ENCODE measurements at regions not wholly inside any gene's neighbourhood (a gene's known extent, or its start where the extent isn't known, plus 50 kb on each side); places are given as distances from the start of the nearest gene placed in this dataset.
A peak's percentile ranks its signal among the peaks of the same experiment; 100 is the strongest.

DNA sequence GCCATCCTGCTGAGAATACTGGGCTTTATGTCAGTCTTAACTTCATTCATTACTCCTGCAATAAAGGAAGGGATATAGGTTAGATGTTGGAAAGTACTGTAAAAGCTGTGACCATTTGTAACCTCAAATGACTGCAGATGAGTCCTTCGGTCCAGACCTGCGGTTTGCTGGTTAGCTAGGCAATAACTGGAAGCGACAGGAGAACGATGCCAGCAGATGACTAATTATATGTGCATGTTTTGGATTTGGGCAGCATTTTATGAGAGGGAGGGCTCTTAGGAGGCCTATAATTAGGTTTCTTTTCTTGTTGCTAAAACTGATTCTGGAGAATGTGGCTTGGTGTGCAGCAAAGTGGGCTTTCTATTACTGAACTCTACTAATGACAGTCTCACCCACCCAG is 205.6 kb downstream of the TMEM182 start:
- peak; percentile 85 for DNase-seq (ENCODE audit: low read depth)

DNA sequence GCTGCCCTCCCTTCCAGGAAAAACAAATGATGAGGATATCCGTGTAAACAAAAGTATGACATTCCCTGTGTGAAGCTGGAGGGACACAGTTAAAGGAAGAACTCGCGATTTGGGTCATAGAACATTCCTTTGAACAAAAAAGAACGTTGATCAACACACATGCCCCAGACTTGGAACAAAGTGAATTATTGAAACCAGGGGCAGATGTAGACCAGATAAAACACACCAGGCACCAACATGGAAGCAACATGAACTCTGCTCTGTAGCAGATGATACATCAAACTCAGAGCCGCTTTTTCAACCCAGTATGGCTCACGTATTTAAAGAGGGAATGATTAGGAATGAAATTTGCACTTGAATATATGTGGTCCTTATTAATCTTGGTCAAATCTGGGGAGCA is 206.5 kb downstream of the TMEM182 start:
- DNase-seq (ENCODE audit: low read depth) = no peak

DNA sequence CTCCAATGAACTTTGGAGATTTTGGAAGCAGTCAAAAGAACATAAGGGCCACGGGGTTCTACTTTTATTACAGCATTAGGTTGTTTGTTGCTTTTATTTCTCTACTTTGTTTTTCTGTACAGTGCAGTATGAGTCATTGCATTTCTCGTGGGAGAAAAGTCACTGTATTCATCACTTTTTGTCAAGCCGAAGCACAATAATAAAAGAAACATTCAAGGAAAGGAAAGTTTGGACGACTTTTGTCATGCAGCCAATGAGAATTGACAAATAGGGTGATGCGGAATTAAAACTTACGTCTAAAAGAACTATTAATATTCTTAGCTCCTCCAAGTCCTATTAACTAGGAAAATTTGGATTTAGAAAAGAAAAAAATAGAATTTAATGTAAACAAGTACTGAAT is 209.9 kb downstream of the TMEM182 start:
- DNase-seq (ENCODE audit: low read depth) = no peak

DNA sequence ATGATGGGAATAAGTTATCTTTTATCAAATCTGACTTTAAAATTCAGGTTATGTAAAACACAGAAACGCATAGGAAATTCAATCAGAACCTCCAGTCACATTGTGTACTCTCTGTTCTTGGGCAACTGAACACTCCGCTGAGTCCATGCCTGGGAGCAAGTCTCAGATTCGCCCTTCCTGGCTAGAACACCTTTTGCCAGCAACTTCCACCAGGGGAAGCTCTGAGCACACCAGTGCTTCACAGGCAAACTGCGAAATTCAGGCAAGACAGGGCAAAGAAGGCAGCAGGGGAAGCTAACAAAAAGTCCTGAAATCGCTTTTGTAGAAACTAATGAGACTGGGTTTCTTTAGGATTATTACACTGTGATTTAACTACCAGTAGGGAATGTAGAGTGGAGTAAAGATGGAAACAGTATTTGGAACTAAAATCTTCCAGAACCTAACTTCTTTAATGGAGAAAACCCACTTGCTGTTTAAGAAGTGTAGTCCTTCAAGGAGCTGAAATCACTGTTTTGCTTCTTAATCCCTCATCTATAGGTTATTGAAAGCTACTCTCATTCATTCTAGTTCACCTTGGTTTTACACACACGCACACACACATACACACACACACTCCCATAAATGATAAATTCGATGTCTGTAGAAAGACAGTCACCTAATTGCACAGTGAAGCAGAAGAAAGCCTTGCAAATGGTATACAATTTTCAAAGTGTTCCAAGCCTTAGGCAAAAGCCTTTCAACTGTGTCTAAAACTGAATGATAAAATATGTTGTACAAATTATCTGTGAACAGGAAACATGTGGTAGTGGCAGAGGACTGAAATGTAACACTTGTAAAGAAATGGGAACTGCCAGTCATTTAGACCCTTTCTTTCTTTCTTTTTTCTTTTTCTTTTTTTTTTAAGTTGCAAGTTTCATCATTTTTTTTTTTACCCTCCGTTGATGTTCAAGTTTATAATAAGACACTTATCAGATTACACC is 214.5 kb downstream of the TMEM182 start:
- DNase-seq (ENCODE audit: low read depth) = peak; percentile 30

DNA sequence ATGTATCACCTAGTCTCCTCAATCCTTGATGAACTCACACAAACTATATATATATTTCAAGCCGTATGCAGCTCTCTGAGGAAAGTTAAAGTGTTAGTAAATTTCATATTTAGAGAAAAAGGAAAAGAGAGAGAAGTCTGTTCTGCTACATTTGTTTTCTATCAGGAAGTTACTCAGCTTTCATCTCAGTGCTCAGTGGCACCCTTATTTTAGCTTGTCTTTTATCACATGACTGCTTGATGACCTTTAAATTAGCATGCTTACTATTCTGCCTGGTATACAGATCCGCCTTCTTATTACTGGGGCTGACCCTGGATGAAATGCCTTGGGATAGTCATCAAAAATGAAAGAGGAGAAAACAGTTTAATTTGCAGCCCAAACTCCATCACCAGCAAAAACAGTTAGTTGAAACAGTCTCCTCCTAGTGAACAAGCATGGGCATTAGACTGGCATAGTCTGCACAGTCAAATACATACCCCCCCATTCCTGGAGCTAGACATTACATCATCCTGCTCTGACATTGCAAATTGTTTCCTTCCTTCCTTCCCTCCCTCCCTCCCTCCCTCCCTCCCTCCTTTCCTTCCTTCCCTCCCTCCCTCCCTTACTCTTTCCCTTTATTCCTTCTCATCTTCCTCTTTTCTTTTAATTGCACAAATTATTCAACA is 215.7 kb downstream of the TMEM182 start:
- no peak for DNase-seq (ENCODE audit: low read depth)

DNA sequence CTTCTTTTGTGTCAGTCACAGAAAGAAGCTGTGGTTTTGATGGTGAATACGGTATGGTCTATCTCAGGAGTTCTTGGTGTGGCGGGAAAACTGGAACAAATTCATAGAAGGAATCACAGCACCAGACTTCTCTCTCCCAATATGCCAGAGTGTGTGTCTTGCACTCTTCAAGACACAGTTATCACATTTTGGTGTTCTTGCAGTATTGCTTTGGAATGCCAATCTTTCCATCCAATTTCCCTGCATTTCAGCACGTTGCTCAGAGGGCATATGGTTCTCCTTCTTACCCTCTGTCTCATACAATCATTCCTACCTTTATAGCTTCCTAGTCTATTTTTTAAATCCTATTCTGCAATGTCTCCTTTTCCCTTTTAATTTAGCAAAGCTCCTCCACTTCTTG is 216.3 kb downstream of the TMEM182 start:
- DNase-seq (ENCODE audit: low read depth) = no peak

DNA sequence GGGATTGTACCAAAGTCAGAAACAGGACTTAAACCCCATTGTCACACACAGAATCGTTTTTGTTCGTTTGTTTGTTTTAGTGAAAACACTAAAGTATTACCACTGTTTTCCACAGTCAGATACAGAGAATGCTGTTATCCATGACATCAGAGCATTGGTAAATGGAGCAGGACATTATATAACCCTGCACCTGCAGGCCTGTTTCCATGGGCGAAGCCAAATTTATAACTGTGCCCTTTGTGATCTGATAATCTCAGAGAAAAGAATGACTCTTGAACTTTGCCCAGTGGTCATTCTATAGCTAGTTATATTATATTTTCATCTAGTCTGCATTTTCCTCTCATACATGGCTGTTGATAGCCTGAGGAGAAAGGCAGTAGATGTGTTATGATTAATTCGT is 217.6 kb downstream of the TMEM182 start:
- no peak for DNase-seq (ENCODE audit: low read depth)

DNA sequence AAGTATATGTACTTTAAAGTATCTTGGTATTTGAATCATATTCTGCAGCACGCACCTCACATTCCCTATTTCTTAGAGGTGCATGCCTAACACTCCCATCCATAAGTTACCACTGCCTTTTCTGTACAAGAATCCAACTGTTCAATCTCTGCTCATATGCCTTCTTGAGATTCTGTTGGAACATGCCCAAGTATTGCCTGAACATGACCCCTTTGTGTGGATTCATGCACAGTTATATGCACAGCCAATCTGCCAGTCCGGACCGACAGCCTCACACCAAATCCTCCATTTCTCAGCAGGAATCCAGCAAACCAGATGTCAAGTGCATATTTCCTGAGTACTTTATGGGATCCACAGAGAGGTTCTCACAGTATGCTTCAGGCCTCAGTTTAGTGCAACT is 222.0 kb downstream of the TMEM182 start:
- no peak for DNase-seq (ENCODE audit: low read depth)

DNA sequence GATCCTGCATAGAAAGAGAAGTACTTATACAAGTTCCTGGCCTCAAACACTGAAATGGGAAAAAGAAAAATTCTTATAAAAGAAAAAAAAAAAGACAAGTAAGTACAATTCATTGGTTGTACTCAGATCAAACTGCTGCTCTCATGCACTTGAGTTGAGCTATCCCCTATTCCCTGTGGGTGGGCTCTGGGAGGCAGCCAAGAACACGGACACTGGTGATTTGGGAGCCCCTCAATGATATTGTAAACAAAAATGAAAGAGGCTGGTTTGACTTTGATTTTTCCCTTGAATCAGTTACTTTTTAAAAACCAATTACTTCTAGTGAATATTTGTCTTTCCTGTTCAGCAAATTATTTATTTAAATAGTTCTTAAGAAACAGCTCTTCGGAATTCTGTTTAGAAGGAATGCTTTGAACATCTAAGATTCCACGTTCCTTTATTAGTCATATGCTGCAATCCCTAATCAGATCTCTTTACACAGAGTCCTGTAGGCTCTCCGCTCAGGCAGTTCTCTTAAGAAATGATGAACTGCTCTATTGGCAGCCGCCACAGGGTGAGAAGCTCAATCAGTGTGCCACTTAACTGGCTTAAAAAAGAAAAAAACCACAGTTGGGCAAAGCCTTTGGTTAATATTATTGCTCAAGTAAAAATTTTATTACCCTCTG is 225.1 kb downstream of the TMEM182 start:
- no peak for DNase-seq (ENCODE audit: low read depth)

DNA sequence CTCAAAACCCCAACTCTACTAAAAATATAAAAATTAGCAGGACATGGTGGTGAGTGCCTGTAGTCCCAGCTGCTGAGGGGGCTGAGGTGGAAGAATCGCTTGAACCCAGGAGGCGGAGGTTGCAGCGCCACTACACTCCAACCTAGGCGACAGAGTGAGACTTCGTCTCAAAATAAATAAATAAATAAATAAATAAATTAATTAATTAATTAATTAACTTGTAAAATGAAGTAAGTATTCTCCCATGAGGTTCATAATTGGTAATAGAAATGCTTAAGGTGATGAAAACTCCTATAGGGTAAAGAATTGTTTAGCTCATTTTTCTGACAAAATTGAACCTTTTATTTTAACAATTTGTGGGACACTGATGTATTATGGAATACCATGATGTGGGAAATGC is 230.8 kb downstream of the TMEM182 start:
- DNase-seq (ENCODE audit: low read depth) = no peak

DNA sequence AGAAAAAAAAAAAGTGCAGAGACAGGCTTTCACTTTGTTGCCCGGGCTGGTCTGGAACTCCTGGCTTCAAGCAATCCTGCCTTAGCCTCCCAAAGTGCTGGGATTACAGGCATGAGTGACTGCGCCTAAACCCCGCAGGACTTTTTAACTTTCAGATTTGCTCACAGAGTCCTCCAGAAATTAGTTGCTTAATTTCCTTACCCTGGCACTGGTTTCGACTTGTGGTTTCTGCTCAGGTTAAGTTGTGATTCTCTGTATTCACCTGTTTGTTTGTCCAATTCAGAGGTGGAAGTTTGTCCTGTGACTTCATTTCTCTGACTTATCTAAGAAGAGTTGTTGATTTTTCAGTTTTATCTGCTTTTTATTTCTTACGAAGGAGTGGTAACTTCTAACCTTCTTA is 238.1 kb downstream of the TMEM182 start:
- DNase-seq (ENCODE audit: low read depth) = no peak

DNA sequence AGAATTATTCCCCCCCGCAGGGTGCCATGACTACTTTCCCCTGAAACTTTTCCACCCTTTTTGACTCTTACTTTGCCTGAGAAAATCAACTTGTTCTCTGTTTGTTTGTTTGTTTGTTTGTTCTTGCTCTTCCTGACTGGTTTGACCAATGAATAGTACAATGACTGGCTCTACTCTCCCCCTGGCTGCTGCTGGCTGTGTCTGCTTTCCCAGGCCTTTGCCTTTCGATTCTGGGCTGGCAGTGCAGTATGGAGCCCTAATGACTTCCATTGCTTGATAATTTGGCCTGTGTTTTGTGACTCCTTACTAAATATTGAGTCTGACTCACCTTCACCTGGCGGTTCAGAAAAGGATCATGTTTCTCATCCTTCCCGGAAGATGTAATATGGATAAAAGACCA is 241.1 kb downstream of the TMEM182 start:
- DNase-seq (ENCODE audit: low read depth) = no peak

DNA sequence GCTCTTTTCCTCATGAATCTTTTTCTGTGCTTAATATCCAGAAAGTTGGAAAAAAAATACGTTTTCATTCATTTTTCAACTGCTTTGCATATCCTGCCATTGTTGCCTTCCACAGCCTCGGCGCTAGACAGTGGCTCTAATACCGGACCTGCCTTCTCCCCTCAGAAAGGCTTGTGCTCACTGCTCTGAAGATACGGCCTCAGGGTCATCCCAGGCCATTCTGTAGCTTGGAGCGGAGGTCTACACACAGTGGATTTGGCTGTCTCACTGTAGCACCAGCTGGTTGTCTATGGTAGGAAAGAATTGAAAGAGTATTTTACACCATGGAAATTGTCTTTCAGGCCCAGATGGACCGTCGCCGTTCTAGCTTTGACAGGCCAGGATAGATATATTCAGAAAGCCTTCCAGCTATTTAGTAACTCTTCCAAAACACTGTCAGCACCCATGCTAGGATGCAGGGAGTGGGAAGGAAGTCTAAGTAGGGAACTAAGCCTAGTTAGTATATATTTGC is 242.0 kb downstream of the TMEM182 start:
- DNase-seq (ENCODE audit: low read depth) = no peak

DNA sequence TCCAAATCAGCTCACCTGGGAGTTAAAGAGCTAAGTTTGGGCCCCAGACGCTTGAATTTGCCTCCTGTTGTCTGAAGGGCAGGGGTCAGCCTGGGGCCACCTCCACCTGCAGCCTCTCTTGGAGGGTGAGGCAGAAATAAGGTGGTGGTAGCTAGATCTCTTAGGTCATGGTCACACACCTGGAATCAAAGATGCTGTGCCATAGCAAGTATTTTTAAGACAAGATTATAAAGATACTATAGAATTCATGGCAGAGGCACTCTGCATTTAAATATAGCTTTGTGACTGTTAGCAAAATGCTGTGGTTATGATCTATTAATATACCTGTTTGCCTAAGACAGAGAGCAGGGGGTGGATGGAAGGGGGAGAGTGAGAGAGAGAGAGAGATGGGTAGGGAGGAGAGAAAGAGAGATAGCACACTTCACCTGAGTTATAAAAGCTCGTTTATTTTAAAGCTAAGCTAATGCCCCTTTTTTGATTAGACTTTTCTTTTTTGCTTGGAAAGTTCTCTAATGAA is 242.7 kb downstream of the TMEM182 start:
- no peak for DNase-seq (ENCODE audit: low read depth)

DNA sequence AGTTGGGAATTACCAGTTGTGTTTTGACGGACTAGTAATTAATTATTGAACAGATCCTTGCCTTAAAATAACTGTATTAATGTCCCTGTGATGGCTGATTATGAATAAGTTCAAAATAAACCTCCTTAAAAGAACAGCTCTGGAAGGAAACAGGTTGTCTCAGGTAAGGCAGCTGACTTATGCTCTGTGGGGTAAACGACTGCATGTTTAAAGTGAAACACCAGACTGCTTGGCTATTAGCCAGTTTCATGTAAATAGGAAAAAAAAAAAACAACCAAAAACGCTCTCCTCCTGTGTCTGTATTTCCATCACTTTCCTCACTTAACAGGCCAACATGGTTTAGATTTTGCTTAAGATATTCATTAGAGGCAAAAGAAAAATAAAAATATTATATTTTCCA is 243.6 kb downstream of the TMEM182 start:
- DNase-seq (ENCODE audit: low read depth) = no peak

DNA sequence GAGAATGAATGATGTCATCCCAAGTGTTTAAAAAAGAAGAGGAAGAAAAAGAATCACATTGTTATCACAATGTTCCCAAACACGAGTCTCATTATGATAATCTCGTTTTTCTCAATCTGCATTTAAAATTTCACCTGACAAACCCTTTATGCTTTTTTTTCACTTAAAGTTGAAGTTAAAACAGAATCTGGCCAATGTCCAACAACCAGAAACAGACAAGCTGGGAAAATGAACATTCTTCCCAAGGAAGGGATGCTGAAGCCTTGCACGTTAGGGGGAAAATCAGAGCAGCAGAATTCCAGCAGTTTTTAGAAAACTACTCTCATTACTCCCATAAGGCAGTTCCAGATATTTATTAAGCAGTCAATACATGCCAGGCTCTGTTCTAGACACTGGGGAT is 245.3 kb downstream of the TMEM182 start:
- no peak for DNase-seq (ENCODE audit: low read depth)

DNA sequence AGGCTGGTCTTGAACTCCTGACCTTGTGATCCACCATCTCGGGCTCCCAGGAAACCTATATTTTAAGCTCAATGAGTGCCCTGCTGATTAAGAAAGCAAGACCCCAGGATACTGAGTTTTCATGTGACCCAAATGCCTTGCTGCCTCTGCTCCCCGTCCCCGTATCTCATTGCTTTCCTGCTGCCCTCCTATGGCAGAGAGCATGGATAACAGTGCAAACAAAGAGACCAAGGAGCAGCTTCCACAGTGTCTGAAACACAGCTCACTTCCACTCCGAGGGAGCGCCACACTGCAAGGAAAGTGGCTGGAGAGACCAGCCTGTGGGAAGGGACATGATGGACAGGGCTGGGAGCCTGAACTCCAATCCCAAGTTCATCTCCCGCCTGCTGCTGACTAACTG is 246.8 kb downstream of the TMEM182 start:
- DNase-seq (ENCODE audit: low read depth) = no peak

DNA sequence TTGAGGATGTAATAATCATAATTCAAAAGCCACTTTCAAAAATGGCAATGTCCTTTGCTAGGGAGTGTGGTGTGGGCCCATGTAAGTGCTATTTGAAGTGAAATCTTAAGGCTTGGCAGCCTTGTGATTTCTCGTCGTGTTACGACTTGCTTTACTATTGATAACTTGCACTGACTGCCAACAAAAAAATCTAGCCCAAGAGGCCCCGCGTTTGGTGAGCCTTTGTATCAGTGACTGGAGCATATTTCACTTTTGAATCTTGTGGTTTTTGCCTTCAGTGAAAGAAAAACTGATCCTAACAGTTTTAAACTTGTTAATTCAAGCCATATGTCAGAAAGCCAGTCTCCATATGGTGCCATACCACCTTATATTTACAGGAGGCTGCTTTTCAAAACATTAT is 248.0 kb downstream of the TMEM182 start:
- DNase-seq (ENCODE audit: low read depth) = no peak

DNA sequence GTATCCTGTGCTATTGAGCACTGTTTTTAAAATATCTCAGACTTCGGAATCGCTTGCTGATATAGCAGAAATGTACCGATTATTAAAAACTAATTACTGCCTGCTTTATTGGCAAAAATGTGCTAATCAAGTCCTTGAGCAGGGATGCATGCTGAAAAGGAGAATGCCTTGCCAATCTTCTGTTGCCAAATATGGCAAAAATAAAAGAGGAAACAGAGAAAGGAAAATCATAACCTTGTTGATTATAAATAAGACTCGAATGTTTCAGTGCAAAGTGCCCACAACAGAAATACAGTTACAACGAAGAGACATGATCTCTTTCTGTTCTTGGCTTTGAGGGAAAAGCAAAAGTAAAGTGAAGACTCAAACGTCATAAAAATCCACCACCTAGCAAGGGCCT is 248.5 kb downstream of the TMEM182 start:
- DNase-seq (ENCODE audit: low read depth) = no peak

DNA sequence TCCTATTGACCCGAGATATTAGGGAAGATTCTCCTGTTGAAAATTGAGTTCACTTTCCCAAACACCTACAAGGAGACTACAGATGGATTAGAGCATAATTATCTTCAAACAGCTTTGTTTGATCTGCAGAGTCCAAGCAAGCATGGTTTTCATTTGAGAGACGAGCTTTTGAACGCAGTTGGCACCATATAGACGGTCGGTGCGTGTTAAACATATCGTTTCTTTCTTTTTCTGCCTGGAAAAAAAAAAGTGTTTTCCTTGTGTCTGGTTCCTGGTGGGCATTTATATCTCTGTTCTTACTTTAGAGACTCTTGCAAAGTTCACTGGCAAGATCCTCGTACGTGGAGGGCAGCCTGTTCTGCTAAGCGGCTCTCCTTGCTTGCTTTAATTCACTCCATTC is 248.9 kb downstream of the TMEM182 start:
- no peak for DNase-seq (ENCODE audit: low read depth)

DNA sequence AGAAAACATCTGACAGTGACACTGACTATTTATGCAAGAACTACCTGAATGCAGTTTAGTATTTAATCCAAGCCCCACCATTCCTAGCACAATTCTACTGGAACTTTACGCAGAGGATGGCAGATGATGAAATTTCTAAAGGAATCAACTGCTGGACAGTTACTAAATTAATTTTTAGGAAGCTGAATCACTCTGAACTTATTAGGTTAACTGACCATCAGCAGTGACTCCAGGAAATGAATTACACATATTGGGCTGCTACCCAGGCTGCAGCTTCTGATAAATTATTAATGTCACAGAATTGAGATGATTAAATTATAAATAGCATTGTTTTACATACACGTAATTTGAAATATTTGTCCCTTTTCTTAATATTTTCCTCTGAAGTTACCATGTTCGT is 250.8 kb downstream of the TMEM182 start:
- no peak for DNase-seq (ENCODE audit: low read depth)

DNA sequence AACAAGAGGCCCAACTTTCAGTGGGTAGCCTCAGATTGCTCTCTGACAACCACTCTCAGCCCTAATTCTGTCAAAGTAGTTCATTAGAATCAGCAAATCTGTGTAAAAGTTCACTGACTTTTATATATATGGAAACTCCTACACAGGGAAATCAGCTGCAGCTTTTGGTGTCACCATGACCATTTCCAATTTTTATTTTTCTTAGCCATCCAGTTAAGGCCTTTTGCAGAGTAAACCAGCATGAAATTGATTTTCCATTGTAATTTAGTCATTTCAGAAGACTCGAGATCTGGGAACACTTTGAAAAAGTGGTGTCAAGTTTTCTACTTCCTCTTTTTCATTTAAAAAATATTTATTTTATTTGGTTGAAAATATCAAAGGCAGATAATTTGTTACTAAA is 263.2 kb downstream of the TMEM182 start:
- no peak for DNase-seq (ENCODE audit: low read depth)

All from RPMI7951 (cell line).